SK-N-SH treated with all-trans-retinoic acid at 6 μM for 48 hours (cell line): ENCODE measurements at regions not wholly inside any gene's neighbourhood (a gene's known extent, or its start where the extent isn't known, plus 50 kb on each side); places are given as distances from the start of the nearest gene placed in this dataset.

Experiments
- ARNTL ChIP-seq: fragments of 450-650 bp; formaldehyde crosslinking; IDR thresholded peaks from 2 replicates; pipeline ENCODE4 v1.5.0; 2020; ENCODE audit warnings: low read depth, mild to moderate bottlenecking, moderate library complexity, borderline replicate concordance
- CREB5 ChIP-seq: fragments of 250-450 bp; sonication (Bioruptor Pico); IDR thresholded peaks from 2 replicates; pipeline ENCODE4 v1.5.1; 2020; ENCODE audit warnings: low read depth, mild to moderate bottlenecking, moderate library complexity
- ESRRG ChIP-seq: fragments of 250-450 bp; sonication (Bioruptor Pico); IDR thresholded peaks from 2 replicates; pipeline ENCODE4 v1.6.1; 2021; ENCODE audit warnings: mild to moderate bottlenecking
- PATZ1 ChIP-seq: fragments of 250-450 bp; sonication (Bioruptor Pico); IDR thresholded peaks from 2 replicates; pipeline ENCODE4 v1.8.0; 2020; ENCODE audit warnings: mild to moderate bottlenecking, moderate library complexity, borderline replicate concordance
- POU6F1 ChIP-seq: fragments of 250-450 bp; sonication (Bioruptor Pico); IDR thresholded peaks from 2 replicates; pipeline ENCODE4 v1.8.0; 2021; ENCODE audit warnings: low read depth, mild to moderate bottlenecking, moderate library complexity, borderline replicate concordance
- SNAI2 ChIP-seq: fragments of 250-450 bp; sonication (Bioruptor Pico); IDR thresholded peaks from 2 replicates; pipeline ENCODE4 v1.5.0; 2020; ENCODE audit warnings: mild to moderate bottlenecking, moderate library complexity
- TCF4 ChIP-seq: fragments of 250-450 bp; sonication (Bioruptor Pico); IDR thresholded peaks from 2 replicates; pipeline ENCODE4 v1.8.0; 2021; ENCODE audit warnings: mild to moderate bottlenecking, moderate library complexity, borderline replicate concordance
- TOX ChIP-seq: fragments of 250-450 bp; sonication (Bioruptor Pico); IDR thresholded peaks from 2 replicates; pipeline ENCODE4 v1.8.0; 2021; ENCODE audit warnings: mild to moderate bottlenecking, moderate library complexity, borderline replicate concordance
- ZC3H10 ChIP-seq: fragments of 250-450 bp; sonication (Bioruptor Pico); IDR thresholded peaks from 2 replicates; pipeline ENCODE4 v1.5.1; 2021; ENCODE audit warnings: mild to moderate bottlenecking, moderate library complexity
- ZNF565 ChIP-seq: fragments of 450-650 bp; formaldehyde crosslinking; conservative IDR thresholded peaks from 2 replicates; pipeline ENCODE4 v1.5.0; 2020; ENCODE audit warnings: low read depth, mild to moderate bottlenecking, moderate library complexity

GRCh38 chr14:28603606-28604005, 163.0 kb upstream of the FOXG1 start:
- TF ChIP-seq SNAI2 (CRISPR knock-in tag) (no peak), PATZ1 (CRISPR knock-in tag) (no peak), ZNF565 (CRISPR knock-in tag) (no peak), CREB5 (no peak), TOX (no peak), ZC3H10 (CRISPR knock-in tag) (no peak), POU6F1 (no peak), ARNTL (no peak), ESRRG (CRISPR knock-in tag) (no peak), TCF4 (no peak)
